HEK293 (cell line): ENCODE measurements at regions not wholly inside any gene's neighbourhood (a gene's known extent, or its start where the extent isn't known, plus 50 kb on each side); places are given as distances from the start of the nearest gene placed in this dataset.

ENCODE experiments used
- CTCF ChIA-PET: fragments of 350-600 bp; formaldehyde crosslinking; extraction: SDS; loops from one replicate; lab custom pipeline; 2021; ENCODE audit warnings: antibody characterized with exemption; lab: Yijun Ruan, JAX
- POLR2A ChIA-PET: fragments of 300-600 bp; formaldehyde crosslinking; extraction: SDS; loops from one replicate; lab custom pipeline; 2020; ENCODE audit warnings: antibody characterized with exemption, inconsistent platforms; lab: Yijun Ruan, JAX
- H3K27ac ChIP-seq: fragments of 200-500 bp; sonication (Bioruptor generic); 2 replicates; pipeline ENCODE4 v1.5.1; 2014; ENCODE audit warnings: low read depth, low read length, control low read depth, inconsistent platforms; ENCODE audit errors: extremely low read depth
- H3K36me3 ChIP-seq, 2 experiments: fragments of 200-500 bp in 1 of 2; sonication (Bioruptor generic) in 1 of 2; 1 replicate in 1 of 2; 2 replicates in 1 of 2; pipeline ENCODE4 v1.5.1; 2014 to 2017; ENCODE audit warnings: inconsistent platforms in 2 of 2, low read length in 2 of 2; ENCODE audit not compliant: control insufficient read depth in 2 of 2, insufficient read depth in 1 of 2
- H3K4me1 ChIP-seq: fragments of 200-500 bp; sonication (Bioruptor generic); 2 replicates; pipeline ENCODE4 v1.5.1; 2014; ENCODE audit warnings: mild to moderate bottlenecking, low read length, inconsistent platforms; ENCODE audit not compliant: control insufficient read depth, insufficient read depth
- H3K4me3 ChIP-seq: 2 replicates; pipeline ENCODE4 v1.5.1; 2011; ENCODE audit warnings: low read depth, mild to moderate bottlenecking, control low read depth, low read length, moderate library complexity
- H3K9me3 ChIP-seq: fragments of 200-500 bp; sonication (Bioruptor generic); 2 replicates; pipeline ENCODE4 v1.5.1; 2014; ENCODE audit warnings: low read depth, low read length, inconsistent platforms; ENCODE audit not compliant: control insufficient read depth, insufficient read depth
- EGR2 ChIP-seq: fragments of 450-650 bp; formaldehyde crosslinking; IDR thresholded peaks from 2 replicates; pipeline ENCODE4 v1.5.1; 2016; ENCODE audit warnings: low read depth, missing biosample characterization, missing genetic modification characterization
- KLF10 ChIP-seq: fragments of 450-650 bp; IDR thresholded peaks from 2 replicates; pipeline ENCODE4 v1.5.1; 2018; ENCODE audit warnings: missing biosample characterization, mild to moderate bottlenecking, missing genetic modification characterization
- PRDM1 ChIP-seq: fragments of 450-650 bp; formaldehyde crosslinking; IDR thresholded peaks from 2 replicates; pipeline ENCODE4; 2016; ENCODE audit warnings: missing biosample characterization, missing genetic modification characterization
- SCRT1 ChIP-seq: fragments of 450-650 bp; formaldehyde crosslinking; IDR thresholded peaks from 2 replicates; pipeline ENCODE4 v1.5.1; 2016; ENCODE audit warnings: missing biosample characterization, missing genetic modification characterization, borderline replicate concordance
- SCRT2 ChIP-seq: fragments of 450-650 bp; formaldehyde crosslinking; IDR thresholded peaks from 2 replicates; pipeline ENCODE4 v1.5.1; 2016; ENCODE audit warnings: missing biosample characterization, missing genetic modification characterization
- SETDB1 ChIP-seq: IDR thresholded peaks from one replicate; pipeline ENCODE4 v1.6.1; 2017; ENCODE audit warnings: mild to moderate bottlenecking, low read length, moderate library complexity, mixed read lengths; ENCODE audit not compliant: insufficient read length
- ZFP3 ChIP-seq: fragments of 450-650 bp; formaldehyde crosslinking; IDR thresholded peaks from 2 replicates; pipeline ENCODE4 v1.5.1; 2016; ENCODE audit warnings: low read depth, missing biosample characterization, missing genetic modification characterization
- ZNF155 ChIP-seq: fragments of 450-650 bp; formaldehyde crosslinking; IDR thresholded peaks from 2 replicates; pipeline ENCODE4 v1.5.1; 2016; ENCODE audit warnings: missing biosample characterization, missing genetic modification characterization
- ZNF16 ChIP-seq: fragments of 450-650 bp; formaldehyde crosslinking; IDR thresholded peaks from 2 replicates; pipeline ENCODE4 v1.5.1; 2016; ENCODE audit warnings: low read depth, missing biosample characterization, missing genetic modification characterization
- ZNF169 ChIP-seq: fragments of 450-650 bp; formaldehyde crosslinking; IDR thresholded peaks from 2 replicates; pipeline ENCODE4 v1.5.1; 2016; ENCODE audit warnings: missing biosample characterization, missing genetic modification characterization
- ZNF19 ChIP-seq: fragments of 450-650 bp; formaldehyde crosslinking; IDR thresholded peaks from 2 replicates; pipeline ENCODE4; 2016; ENCODE audit warnings: missing biosample characterization, missing genetic modification characterization, low read depth
- ZNF23 ChIP-seq: fragments of 450-650 bp; formaldehyde crosslinking; IDR thresholded peaks from 2 replicates; pipeline ENCODE4 v1.5.1; 2016; ENCODE audit warnings: missing biosample characterization, missing genetic modification characterization, borderline replicate concordance
- ZNF426 ChIP-seq: fragments of 450-650 bp; formaldehyde crosslinking; IDR thresholded peaks from 2 replicates; pipeline ENCODE4 v1.5.1; 2017; ENCODE audit warnings: missing biosample characterization, missing genetic modification characterization, mild to moderate bottlenecking, inconsistent platforms, moderate library complexity
- ZNF555 ChIP-seq: fragments of 450-650 bp; formaldehyde crosslinking; conservative IDR thresholded peaks from 2 replicates; pipeline ENCODE4 v1.5.1; 2017; ENCODE audit warnings: missing biosample characterization, mild to moderate bottlenecking, missing genetic modification characterization, inconsistent platforms
- ZNF747 ChIP-seq: fragments of 450-650 bp; formaldehyde crosslinking; IDR thresholded peaks from 2 replicates; pipeline ENCODE4 v1.5.1; 2016; ENCODE audit warnings: missing biosample characterization, missing genetic modification characterization
- TF ChIP-seq, protein P1 (sequence below): fragments of 450-650 bp; formaldehyde crosslinking; IDR thresholded peaks from 2 replicates; pipeline ENCODE4 v1.5.1; 2016; ENCODE audit warnings: missing biosample characterization, missing genetic modification characterization
- TF ChIP-seq, protein P2 (sequence below): fragments of 450-650 bp; formaldehyde crosslinking; IDR thresholded peaks from 2 replicates; pipeline ENCODE4 v1.5.1; 2016; ENCODE audit warnings: missing biosample characterization, missing genetic modification characterization
- TF ChIP-seq, protein P3 (sequence below): fragments of 450-650 bp; formaldehyde crosslinking; IDR thresholded peaks from 2 replicates; pipeline ENCODE4 v1.5.1; 2016; ENCODE audit warnings: missing biosample characterization, missing genetic modification characterization, low read depth
- TF ChIP-seq, protein P4 (sequence below): fragments of 450-650 bp; formaldehyde crosslinking; IDR thresholded peaks from 2 replicates; pipeline ENCODE4 v1.5.1; 2016; ENCODE audit warnings: missing biosample characterization, missing genetic modification characterization

DNA sequence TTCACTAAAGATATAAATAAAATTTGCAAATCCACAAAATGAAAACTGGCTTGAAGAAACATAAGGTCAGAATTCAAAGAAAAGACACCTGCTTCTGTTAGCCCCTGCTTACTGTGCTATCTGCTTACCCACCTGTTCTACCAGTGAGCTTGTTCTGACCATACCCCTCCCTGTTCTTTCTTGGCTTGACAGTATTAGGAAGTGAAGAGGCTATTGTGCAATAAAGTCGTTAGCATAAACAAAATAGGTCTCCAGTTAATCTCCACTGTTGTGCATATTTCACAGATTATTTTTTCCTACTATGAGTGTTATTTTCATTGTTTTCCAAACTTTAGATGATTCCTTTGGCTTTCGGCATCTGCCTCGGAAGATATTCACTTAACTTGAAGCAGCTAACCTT lies 322.1 kb downstream of the CCDC85A start (continued):
- TF ChIP-seq, protein P1, sequence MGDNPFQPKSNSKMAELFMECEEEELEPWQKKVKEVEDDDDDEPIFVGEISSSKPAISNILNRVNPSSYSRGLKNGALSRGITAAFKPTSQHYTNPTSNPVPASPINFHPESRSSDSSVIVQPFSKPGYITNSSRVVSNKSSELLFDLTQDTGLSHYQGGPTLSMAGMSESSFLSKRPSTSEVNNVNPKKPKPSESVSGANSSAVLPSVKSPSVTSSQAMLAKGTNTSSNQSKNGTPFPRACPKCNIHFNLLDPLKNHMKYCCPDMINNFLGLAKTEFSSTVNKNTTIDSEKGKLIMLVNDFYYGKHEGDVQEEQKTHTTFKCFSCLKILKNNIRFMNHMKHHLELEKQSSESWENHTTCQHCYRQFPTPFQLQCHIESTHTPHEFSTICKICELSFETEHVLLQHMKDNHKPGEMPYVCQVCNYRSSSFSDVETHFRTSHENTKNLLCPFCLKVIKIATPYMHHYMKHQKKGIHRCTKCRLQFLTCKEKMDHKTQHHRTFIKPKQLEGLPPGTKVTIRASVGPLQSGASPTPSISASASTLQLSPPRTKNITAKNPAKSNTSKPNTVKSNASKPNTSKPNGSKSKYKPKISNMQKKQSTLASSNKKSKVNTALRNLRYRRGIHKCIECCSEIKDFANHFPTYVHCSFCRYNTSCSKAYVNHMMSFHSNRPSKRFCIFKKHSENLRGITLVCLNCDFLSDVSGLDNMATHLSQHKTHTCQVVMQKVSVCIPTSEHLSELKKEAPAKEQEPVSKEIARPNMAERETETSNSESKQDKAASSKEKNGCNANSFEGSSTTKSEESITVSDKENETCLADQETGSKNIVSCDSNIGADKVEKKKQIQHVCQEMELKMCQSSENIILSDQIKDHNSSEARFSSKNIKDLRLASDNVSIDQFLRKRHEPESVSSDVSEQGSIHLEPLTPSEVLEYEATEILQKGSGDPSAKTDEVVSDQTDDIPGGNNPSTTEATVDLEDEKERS (tag by site-specific recombination): no peak
- TF ChIP-seq SCRT1 (tag by site-specific recombination): no peak
- TF ChIP-seq ZNF555 (tag by site-specific recombination): no peak
- TF ChIP-seq ZNF155 (tag by site-specific recombination): no peak

DNA sequence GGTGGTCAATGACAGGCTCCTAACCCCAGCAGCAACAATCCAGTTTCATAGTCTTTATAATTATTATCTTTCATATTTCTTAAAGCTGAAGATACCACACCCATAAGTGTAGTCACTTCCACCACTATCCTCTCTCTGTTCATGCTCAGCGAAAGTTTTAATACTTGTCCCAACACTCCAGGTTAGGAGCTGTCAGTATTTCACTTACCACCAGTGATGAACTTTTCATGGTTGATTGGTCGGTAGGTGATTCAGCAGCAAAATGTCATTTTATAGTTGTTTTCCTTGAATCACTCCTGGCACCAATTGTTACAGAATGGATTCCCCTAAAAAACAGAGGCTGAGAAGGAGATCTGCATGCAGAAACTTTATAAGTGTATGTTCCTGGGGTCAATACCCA lies 324.9 kb downstream of the CCDC85A start:
- H3K27ac ChIP-seq: no peak overlapping the region
- ChIA-PET POLR2A (no interaction called here), CTCF (interaction anchor here (2.0 kb wide), 1 partner anchor 325 kb away, joined by 7 read pairs; the partner anchor contains the start of gene CCDC85A)
- TF ChIP-seq, protein P2, sequence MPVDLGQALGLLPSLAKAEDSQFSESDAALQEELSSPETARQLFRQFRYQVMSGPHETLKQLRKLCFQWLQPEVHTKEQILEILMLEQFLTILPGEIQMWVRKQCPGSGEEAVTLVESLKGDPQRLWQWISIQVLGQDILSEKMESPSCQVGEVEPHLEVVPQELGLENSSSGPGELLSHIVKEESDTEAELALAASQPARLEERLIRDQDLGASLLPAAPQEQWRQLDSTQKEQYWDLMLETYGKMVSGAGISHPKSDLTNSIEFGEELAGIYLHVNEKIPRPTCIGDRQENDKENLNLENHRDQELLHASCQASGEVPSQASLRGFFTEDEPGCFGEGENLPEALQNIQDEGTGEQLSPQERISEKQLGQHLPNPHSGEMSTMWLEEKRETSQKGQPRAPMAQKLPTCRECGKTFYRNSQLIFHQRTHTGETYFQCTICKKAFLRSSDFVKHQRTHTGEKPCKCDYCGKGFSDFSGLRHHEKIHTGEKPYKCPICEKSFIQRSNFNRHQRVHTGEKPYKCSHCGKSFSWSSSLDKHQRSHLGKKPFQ: no peak
- TF ChIP-seq SCRT2 (tag by site-specific recombination): no peak
- no peak for TF ChIP-seq EGR2 (tag by site-specific recombination)
- TF ChIP-seq, protein P3, sequence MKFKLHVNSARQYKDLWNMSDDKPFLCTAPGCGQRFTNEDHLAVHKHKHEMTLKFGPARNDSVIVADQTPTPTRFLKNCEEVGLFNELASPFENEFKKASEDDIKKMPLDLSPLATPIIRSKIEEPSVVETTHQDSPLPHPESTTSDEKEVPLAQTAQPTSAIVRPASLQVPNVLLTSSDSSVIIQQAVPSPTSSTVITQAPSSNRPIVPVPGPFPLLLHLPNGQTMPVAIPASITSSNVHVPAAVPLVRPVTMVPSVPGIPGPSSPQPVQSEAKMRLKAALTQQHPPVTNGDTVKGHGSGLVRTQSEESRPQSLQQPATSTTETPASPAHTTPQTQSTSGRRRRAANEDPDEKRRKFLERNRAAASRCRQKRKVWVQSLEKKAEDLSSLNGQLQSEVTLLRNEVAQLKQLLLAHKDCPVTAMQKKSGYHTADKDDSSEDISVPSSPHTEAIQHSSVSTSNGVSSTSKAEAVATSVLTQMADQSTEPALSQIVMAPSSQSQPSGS: no peak
- no peak for TF ChIP-seq ZFP3
- no peak for TF ChIP-seq SETDB1
- TF ChIP-seq ZNF23 (tag by site-specific recombination): no peak
- no peak for TF ChIP-seq ZNF426 (tag by site-specific recombination)
- no peak for TF ChIP-seq KLF10
- no peak for TF ChIP-seq PRDM1 (tag by site-specific recombination)
- no peak for TF ChIP-seq ZNF16 (tag by site-specific recombination)
- no peak for TF ChIP-seq ZNF747 (tag by site-specific recombination)
- TF ChIP-seq ZNF169 (tag by site-specific recombination): no peak
- TF ChIP-seq, protein P4, sequence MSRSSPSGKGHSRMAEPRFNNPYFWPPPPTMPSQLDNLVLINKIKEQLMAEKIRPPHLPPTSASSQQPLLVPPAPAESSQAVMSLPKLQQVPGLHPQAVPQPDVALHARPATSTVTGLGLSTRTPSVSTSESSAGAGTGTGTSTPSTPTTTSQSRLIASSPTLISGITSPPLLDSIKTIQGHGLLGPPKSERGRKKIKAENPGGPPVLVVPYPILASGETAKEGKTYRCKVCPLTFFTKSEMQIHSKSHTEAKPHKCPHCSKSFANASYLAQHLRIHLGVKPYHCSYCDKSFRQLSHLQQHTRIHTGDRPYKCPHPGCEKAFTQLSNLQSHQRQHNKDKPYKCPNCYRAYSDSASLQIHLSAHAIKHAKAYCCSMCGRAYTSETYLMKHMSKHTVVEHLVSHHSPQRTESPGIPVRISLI: no peak
- no peak for TF ChIP-seq ZNF19
- TF ChIP-seq, all 188 proteins: peak for 0
- Histone ChIP-seq H3K4me3 (no peak overlapping the region), H3K9me3 (no peaks in the 10 kb centered on the region), H3K36me3 (no peaks in the 10 kb centered on the region), H3K4me1 (no peaks in the 10 kb centered on the region)
